GM20000 (cell line): ENCODE measurements at regions not wholly inside any gene's neighbourhood (a gene's known extent, or its start where the extent isn't known, plus 50 kb on each side); places are given as distances from the start of the nearest gene placed in this dataset.

Experiments used
- DNase-seq: peaks from one replicate; pipeline ENCODE4 v3.0.0; 2012; ENCODE audit warnings: low spot score
- CTCF ChIP-seq: IDR thresholded peaks from 2 replicates; pipeline ENCODE4 v1.5.1; 2012; ENCODE audit warnings: mild to moderate bottlenecking, control low read depth; ENCODE audit errors: extremely low read depth, missing control alignments

- no peak for DNase-seq
- TF ChIP-seq CTCF, result no peak
Measured at GRCh38 chr12:126554625-126555024, 1489.4 kb downstream of the AACS start.

- no peak for DNase-seq
- no peak for TF ChIP-seq CTCF
Measured at GRCh38 chr12:126557659-126558058, 1492.4 kb downstream of the AACS start.

- TF ChIP-seq CTCF, result no peak
- DNase-seq, result no peak
Measured at GRCh38 chr12:126558219-126558618, 1493.0 kb downstream of the AACS start.

GRCh38 chr12:126558810-126559209 is 1493.6 kb downstream of the AACS start:
- no peak for TF ChIP-seq CTCF
- DNase-seq, result no peak

GRCh38 chr12:126567016-126567415 is 1501.8 kb downstream of the AACS start:
- TF ChIP-seq CTCF, result no peak

GRCh38 chr12:126569706-126570105 is 1504.5 kb downstream of the AACS start:
- TF ChIP-seq CTCF, result no peak
- DNase-seq, result no peak

More at GRCh38 chr12:126567016-126567415, 1501.8 kb downstream of the AACS start:
- no peak for DNase-seq

- no peak for DNase-seq
- no peak for TF ChIP-seq CTCF
Measured at GRCh38 chr12:126570566-126570965, 1505.3 kb downstream of the AACS start.

GRCh38 chr12:126572170-126572569 is 1506.9 kb downstream of the AACS start:
- no peak for DNase-seq
- no peak for TF ChIP-seq CTCF
